ENCODE measurements at regions not wholly inside any gene's neighbourhood (a gene's known extent, or its start where the extent isn't known, plus 50 kb on each side); places are given as distances from the start of the nearest gene placed in this dataset.

DNA sequence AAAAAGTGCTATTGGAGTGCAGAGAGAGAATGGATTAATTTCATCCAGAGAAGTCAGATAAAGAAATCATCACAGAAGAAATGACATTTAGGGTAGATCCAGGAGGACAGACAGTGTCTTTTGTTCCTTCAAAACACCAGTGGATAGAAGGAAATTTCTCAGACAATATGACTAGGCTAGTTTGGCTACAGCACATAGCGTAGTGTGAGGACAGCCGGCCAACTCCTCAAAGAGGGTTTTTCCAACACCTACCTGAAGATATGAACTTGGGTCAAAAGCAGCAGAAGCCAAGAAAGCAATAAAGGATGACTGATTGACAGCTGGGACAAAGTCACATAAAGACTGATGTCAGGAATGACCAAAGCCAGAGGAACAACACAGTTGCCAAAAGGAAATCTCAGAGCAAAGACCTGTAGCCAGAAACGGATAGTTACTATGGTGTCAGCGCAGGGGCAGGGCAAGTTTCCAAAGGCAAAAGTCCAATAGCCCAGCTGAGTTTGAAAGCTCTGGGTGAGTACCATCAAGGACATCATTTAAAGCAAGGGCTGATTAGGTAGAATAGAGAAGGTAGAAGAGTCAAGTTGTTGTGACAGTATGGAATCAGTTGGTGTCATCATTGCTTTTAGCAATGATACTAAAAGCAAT is 58.7 kb upstream of the PDE3A start:
- ATAC-seq: no peak
- TF ChIP-seq PPARA (CRISPR knock-in tag; IDR thresholded peaks at IDR 0.05; ENCODE audit: borderline replicate concordance): no peak
- no peak for TF ChIP-seq TOX (CRISPR knock-in tag; IDR thresholded peaks at IDR 0.05; ENCODE audit: borderline replicate concordance)
- no peak for TF ChIP-seq SNAI2 (CRISPR knock-in tag; IDR thresholded peaks at IDR 0.05)
- no peak for TF ChIP-seq ARNTL (CRISPR knock-in tag; IDR thresholded peaks at IDR 0.05; ENCODE audit: borderline replicate concordance, low read depth)
- TF ChIP-seq ZNF565 (CRISPR knock-in tag; conservative IDR thresholded peaks at IDR 0.05; ENCODE audit: low read depth): no peak
- TF ChIP-seq ISL1 (CRISPR knock-in tag; IDR thresholded peaks at IDR 0.05): no peak
- no peak for TF ChIP-seq RARB (CRISPR knock-in tag; IDR thresholded peaks at IDR 0.05)
- TF ChIP-seq, protein P1, sequence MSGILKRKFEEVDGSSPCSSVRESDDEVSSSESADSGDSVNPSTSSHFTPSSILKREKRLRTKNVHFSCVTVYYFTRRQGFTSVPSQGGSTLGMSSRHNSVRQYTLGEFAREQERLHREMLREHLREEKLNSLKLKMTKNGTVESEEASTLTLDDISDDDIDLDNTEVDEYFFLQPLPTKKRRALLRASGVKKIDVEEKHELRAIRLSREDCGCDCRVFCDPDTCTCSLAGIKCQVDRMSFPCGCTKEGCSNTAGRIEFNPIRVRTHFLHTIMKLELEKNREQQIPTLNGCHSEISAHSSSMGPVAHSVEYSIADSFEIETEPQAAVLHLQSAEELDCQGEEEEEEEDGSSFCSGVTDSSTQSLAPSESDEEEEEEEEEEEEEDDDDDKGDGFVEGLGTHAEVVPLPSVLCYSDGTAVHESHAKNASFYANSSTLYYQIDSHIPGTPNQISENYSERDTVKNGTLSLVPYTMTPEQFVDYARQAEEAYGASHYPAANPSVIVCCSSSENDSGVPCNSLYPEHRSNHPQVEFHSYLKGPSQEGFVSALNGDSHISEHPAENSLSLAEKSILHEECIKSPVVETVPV (CRISPR knock-in tag; IDR thresholded peaks at IDR 0.05): no peak
- TF ChIP-seq TCF4 (CRISPR knock-in tag; IDR thresholded peaks at IDR 0.05; ENCODE audit: borderline replicate concordance): no peak
- TF ChIP-seq, protein P2, sequence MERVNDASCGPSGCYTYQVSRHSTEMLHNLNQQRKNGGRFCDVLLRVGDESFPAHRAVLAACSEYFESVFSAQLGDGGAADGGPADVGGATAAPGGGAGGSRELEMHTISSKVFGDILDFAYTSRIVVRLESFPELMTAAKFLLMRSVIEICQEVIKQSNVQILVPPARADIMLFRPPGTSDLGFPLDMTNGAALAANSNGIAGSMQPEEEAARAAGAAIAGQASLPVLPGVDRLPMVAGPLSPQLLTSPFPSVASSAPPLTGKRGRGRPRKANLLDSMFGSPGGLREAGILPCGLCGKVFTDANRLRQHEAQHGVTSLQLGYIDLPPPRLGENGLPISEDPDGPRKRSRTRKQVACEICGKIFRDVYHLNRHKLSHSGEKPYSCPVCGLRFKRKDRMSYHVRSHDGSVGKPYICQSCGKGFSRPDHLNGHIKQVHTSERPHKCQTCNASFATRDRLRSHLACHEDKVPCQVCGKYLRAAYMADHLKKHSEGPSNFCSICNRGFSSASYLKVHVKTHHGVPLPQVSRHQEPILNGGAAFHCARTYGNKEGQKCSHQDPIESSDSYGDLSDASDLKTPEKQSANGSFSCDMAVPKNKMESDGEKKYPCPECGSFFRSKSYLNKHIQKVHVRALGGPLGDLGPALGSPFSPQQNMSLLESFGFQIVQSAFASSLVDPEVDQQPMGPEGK (CRISPR knock-in tag; IDR thresholded peaks at IDR 0.05; ENCODE audit: borderline replicate concordance): no peak
- no peak for TF ChIP-seq ZNF70 (CRISPR knock-in tag; IDR thresholded peaks at IDR 0.05)
- TF ChIP-seq, protein P3, sequence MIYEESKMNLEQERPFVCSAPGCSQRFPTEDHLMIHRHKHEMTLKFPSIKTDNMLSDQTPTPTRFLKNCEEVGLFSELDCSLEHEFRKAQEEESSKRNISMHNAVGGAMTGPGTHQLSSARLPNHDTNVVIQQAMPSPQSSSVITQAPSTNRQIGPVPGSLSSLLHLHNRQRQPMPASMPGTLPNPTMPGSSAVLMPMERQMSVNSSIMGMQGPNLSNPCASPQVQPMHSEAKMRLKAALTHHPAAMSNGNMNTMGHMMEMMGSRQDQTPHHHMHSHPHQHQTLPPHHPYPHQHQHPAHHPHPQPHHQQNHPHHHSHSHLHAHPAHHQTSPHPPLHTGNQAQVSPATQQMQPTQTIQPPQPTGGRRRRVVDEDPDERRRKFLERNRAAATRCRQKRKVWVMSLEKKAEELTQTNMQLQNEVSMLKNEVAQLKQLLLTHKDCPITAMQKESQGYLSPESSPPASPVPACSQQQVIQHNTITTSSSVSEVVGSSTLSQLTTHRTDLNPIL (CRISPR knock-in tag; IDR thresholded peaks at IDR 0.05; ENCODE audit: low read depth): no peak
- TF ChIP-seq, protein P4, sequence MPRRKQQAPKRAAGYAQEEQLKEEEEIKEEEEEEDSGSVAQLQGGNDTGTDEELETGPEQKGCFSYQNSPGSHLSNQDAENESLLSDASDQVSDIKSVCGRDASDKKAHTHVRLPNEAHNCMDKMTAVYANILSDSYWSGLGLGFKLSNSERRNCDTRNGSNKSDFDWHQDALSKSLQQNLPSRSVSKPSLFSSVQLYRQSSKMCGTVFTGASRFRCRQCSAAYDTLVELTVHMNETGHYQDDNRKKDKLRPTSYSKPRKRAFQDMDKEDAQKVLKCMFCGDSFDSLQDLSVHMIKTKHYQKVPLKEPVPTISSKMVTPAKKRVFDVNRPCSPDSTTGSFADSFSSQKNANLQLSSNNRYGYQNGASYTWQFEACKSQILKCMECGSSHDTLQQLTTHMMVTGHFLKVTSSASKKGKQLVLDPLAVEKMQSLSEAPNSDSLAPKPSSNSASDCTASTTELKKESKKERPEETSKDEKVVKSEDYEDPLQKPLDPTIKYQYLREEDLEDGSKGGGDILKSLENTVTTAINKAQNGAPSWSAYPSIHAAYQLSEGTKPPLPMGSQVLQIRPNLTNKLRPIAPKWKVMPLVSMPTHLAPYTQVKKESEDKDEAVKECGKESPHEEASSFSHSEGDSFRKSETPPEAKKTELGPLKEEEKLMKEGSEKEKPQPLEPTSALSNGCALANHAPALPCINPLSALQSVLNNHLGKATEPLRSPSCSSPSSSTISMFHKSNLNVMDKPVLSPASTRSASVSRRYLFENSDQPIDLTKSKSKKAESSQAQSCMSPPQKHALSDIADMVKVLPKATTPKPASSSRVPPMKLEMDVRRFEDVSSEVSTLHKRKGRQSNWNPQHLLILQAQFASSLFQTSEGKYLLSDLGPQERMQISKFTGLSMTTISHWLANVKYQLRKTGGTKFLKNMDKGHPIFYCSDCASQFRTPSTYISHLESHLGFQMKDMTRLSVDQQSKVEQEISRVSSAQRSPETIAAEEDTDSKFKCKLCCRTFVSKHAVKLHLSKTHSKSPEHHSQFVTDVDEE (CRISPR knock-in tag; IDR thresholded peaks at IDR 0.05): no peak
- no peak for TF ChIP-seq GLIS3 (CRISPR knock-in tag; IDR thresholded peaks at IDR 0.05)

DNA sequence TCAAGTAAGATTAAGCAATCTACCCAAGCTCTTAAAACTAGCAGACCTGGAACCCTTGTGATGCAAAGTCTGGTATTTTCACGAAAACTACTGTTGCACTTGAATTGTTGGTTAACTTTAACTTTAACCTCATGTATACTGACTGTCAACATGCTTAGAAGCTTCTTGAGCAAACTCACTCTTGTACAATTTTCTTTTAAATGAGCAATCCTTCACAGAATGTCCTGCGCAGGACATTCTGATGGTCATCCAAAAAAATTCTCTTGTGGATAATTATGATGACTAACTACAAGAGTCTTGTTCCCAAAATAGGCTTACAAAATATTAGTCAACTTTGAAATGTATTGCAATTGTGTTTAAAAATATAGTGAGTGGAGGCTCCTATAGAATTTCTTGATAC is 54.0 kb upstream of the PDE3A start:
- ATAC-seq: no peak
- TF ChIP-seq OSR1 (CRISPR knock-in tag; IDR thresholded peaks at IDR 0.05) (no peak), ARNTL (CRISPR knock-in tag; IDR thresholded peaks at IDR 0.05; ENCODE audit: borderline replicate concordance, low read depth) (no peak), ESRRG (CRISPR knock-in tag; IDR thresholded peaks at IDR 0.05) (no peak), ZNF565 (CRISPR knock-in tag; conservative IDR thresholded peaks at IDR 0.05; ENCODE audit: low read depth) (no peak), TOX (CRISPR knock-in tag; IDR thresholded peaks at IDR 0.05; ENCODE audit: borderline replicate concordance) (no peak), GLIS3 (CRISPR knock-in tag; IDR thresholded peaks at IDR 0.05) (no peak), RARB (CRISPR knock-in tag; IDR thresholded peaks at IDR 0.05) (no peak), PPARA (CRISPR knock-in tag; IDR thresholded peaks at IDR 0.05; ENCODE audit: borderline replicate concordance) (no peak), ZFP30 (CRISPR knock-in tag; IDR thresholded peaks at IDR 0.05) (no peak), TCF4 (CRISPR knock-in tag; IDR thresholded peaks at IDR 0.05; ENCODE audit: borderline replicate concordance) (no peak), ZC3H10 (CRISPR knock-in tag; IDR thresholded peaks at IDR 0.05) (no peak), ISL1 (CRISPR knock-in tag; IDR thresholded peaks at IDR 0.05) (no peak)
- TF ChIP-seq, protein P4 (CRISPR knock-in tag; IDR thresholded peaks at IDR 0.05): no peak
- TF ChIP-seq, protein P1 (CRISPR knock-in tag; IDR thresholded peaks at IDR 0.05): no peak
- TF ChIP-seq, protein P2 (CRISPR knock-in tag; IDR thresholded peaks at IDR 0.05; ENCODE audit: borderline replicate concordance): no peak

All from SK-N-SH treated with all-trans-retinoic acid at 6 μM for 48 hours (cell line).